ENCODE measurements at regions not wholly inside any gene's neighbourhood (a gene's known extent, or its start where the extent isn't known, plus 50 kb on each side); places are given as distances from the start of the nearest gene placed in this dataset.
"Not testable (repeated sequence)": the region's sequence is repeated elsewhere in the genome, so short reads cannot be mapped to it uniquely, and the experiment has no call there.

GRCh38 chr20:41716436-41716835 lies 98.3 kb upstream of the CHD6 start:
- DNase-seq: no peak

- no peak for DNase-seq
Observed at GRCh38 chr20:41715526-41715925, 97.3 kb upstream of the CHD6 start.

GRCh38 chr20:41714030-41714429 lies 95.9 kb upstream of the CHD6 start:
- no peak for DNase-seq

GRCh38 chr20:41704896-41705295 lies 86.7 kb upstream of the CHD6 start:
- DNase-seq: no peak

- no peak for DNase-seq
Observed at GRCh38 chr20:41702647-41703046, 84.5 kb upstream of the CHD6 start.

- no peak for DNase-seq
Observed at GRCh38 chr20:41701588-41702348, 83.6 kb upstream of the CHD6 start.

GRCh38 chr20:41699673-41700072 lies 81.5 kb upstream of the CHD6 start:
- DNase-seq: not testable (repeated sequence)

GRCh38 chr20:41697861-41698559 lies 79.8 kb upstream of the CHD6 start:
- peak; percentile 61 for DNase-seq

- DNase-seq: no peak
Observed at GRCh38 chr20:41696428-41696827, 78.3 kb upstream of the CHD6 start.

GRCh38 chr20:41694796-41695195 lies 76.6 kb upstream of the CHD6 start:
- DNase-seq: no peak

GRCh38 chr20:41693136-41693979 lies 75.2 kb upstream of the CHD6 start:
- DNase-seq: peak; percentile 95

GRCh38 chr20:41692479-41693135 lies 74.4 kb upstream of the CHD6 start:
- peak; percentile 51 for DNase-seq

GRCh38 chr20:41691443-41691842 lies 73.3 kb upstream of the CHD6 start:
- no peak for DNase-seq

GRCh38 chr20:41690702-41691101 lies 72.5 kb upstream of the CHD6 start:
- DNase-seq: no peak

GRCh38 chr20:41686961-41687360 lies 68.8 kb upstream of the CHD6 start:
- DNase-seq: no peak

- DNase-seq: not testable (repeated sequence)
Observed at GRCh38 chr20:41685145-41685544, 67.0 kb upstream of the CHD6 start.

GRCh38 chr20:41678799-41679198 lies 60.6 kb upstream of the CHD6 start:
- DNase-seq: no peak

GRCh38 chr20:41672282-41672681 lies 54.1 kb upstream of the CHD6 start:
- no peak for DNase-seq

- DNase-seq: no peak
Observed at GRCh38 chr20:41671143-41671542, 53.0 kb upstream of the CHD6 start.

GRCh38 chr20:41670631-41671030 lies 52.5 kb upstream of the CHD6 start:
- DNase-seq: no peak

GRCh38 chr20:41669708-41670263 lies 51.6 kb upstream of the CHD6 start:
- DNase-seq: no peak

GRCh38 chr20:41668057-41668749 lies 50.0 kb upstream of the CHD6 start:
- DNase-seq: no peak

Data from NCI-H1105 (cell line).